ENCODE measurements at regions not wholly inside any gene's neighbourhood (a gene's known extent, or its start where the extent isn't known, plus 50 kb on each side); places are given as distances from the start of the nearest gene placed in this dataset.
A peak's percentile ranks its signal among the peaks of the same experiment; 100 is the strongest.

GRCh38 chr6:132220800-132221199 lies 180.5 kb downstream of the MOXD1 start:
- ChIA-PET CTCF (no interaction called here), POLR2A (no interaction called here)
- no peaks in the 10 kb centered on the region for H3K27me3 ChIP-seq (ENCODE audit: control insufficient read depth in 1 of 2, insufficient read depth in 2 of 2, low read length in 2 of 2)
- intact Hi-C loops (cut with DNase I, micrococcal nuclease), result no loop called here
- H3K4me1 ChIP-seq (ENCODE audit: insufficient read depth, low read length), result no peaks in the 10 kb centered on the region
- Mint-ChIP-seq H3K27me3 (peaks cover 5% of the 10 kb centered on the region), H3K27ac (no peak overlapping the region), H3K4me3 (no peak overlapping the region), H3K9me3 (peaks cover 3% of the 10 kb centered on the region), H3K36me3 (ENCODE audit: low read depth) (no peaks in the 10 kb centered on the region), H3K4me1 (ENCODE audit: low read depth) (no peaks in the 10 kb centered on the region)
- no peaks in the 10 kb centered on the region for H3K36me3 ChIP-seq (ENCODE audit: insufficient read depth, low read length)
- peaks cover 0 to 7% of the 10 kb centered on the region in 2 experiments for H3K9me3 ChIP-seq (ENCODE audit: control insufficient read depth in 1 of 2, insufficient read depth in 1 of 2, low read length in 2 of 2)
- no peak overlapping the region for H3K4me3 ChIP-seq (ENCODE audit: low read length)
- ATAC-seq (ENCODE audit: poor library complexity) (no peak), DNase-seq (no peak)
- no peak for TF ChIP-seq CTCF (IDR thresholded peaks at IDR 0.05)
- no peak overlapping the region for H3K27ac ChIP-seq (ENCODE audit: low read depth in 1 of 2, low read length in 2 of 2)

GRCh38 chr6:132219901-132220300 lies 181.4 kb downstream of the MOXD1 start:
- Histone ChIP-seq H3K9me3 (ENCODE audit: control insufficient read depth in 1 of 2, insufficient read depth in 1 of 2, low read length in 2 of 2) (no peaks in the 10 kb centered on the region), H3K36me3 (ENCODE audit: insufficient read depth, low read length) (no peaks in the 10 kb centered on the region), H3K27me3 (ENCODE audit: control insufficient read depth in 1 of 2, insufficient read depth in 2 of 2, low read length in 2 of 2) (no peaks in the 10 kb centered on the region), H3K27ac (ENCODE audit: low read depth in 1 of 2, low read length in 2 of 2) (no peak overlapping the region), H3K4me1 (ENCODE audit: insufficient read depth, low read length) (no peaks in the 10 kb centered on the region), H3K4me3 (ENCODE audit: low read length) (no peak overlapping the region)
- Mint-ChIP-seq H3K27me3 (peaks cover 7% of the 10 kb centered on the region), H3K9me3 (peaks cover 2% of the 10 kb centered on the region), H3K36me3 (ENCODE audit: low read depth) (no peaks in the 10 kb centered on the region), H3K4me1 (ENCODE audit: low read depth) (no peaks in the 10 kb centered on the region), H3K27ac (no peak overlapping the region), H3K4me3 (no peak overlapping the region)
- intact Hi-C loops (cut with DNase I, micrococcal nuclease), result no loop called here
- TF ChIP-seq CTCF (IDR thresholded peaks at IDR 0.05), result no peak
- ATAC-seq (ENCODE audit: poor library complexity) (no peak), DNase-seq (no peak)
- ChIA-PET CTCF (no interaction called here), POLR2A (no interaction called here)

- intact Hi-C loops (cut with DNase I, micrococcal nuclease), result no loop called here
- TF ChIP-seq CTCF (IDR thresholded peaks at IDR 0.05), result peak; percentile 28
- no peaks in the 10 kb centered on the region for H3K4me1 ChIP-seq (ENCODE audit: insufficient read depth, low read length)
- H3K27ac ChIP-seq (ENCODE audit: low read depth in 1 of 2, low read length in 2 of 2), result no peak overlapping the region
- peaks cover 0 to 3% of the 10 kb centered on the region in 2 experiments for H3K27me3 ChIP-seq (ENCODE audit: control insufficient read depth in 1 of 2, insufficient read depth in 2 of 2, low read length in 2 of 2)
- no peaks in the 10 kb centered on the region for H3K36me3 ChIP-seq (ENCODE audit: insufficient read depth, low read length)
- ATAC-seq (ENCODE audit: poor library complexity) (no peak), DNase-seq (peak in 1 of 14 experiments; percentile 1)
- ChIA-PET CTCF (no interaction called here), POLR2A (no interaction called here)
- Mint-ChIP-seq H3K4me3 (no peak overlapping the region), H3K36me3 (ENCODE audit: low read depth) (no peaks in the 10 kb centered on the region), H3K9me3 (no peaks in the 10 kb centered on the region), H3K27ac (no peak overlapping the region), H3K4me1 (ENCODE audit: low read depth) (no peaks in the 10 kb centered on the region), H3K27me3 (peaks cover 17% of the 10 kb centered on the region)
- H3K4me3 ChIP-seq (ENCODE audit: low read length), result no peak overlapping the region
- H3K9me3 ChIP-seq (ENCODE audit: control insufficient read depth in 1 of 2, insufficient read depth in 1 of 2, low read length in 2 of 2), result no peaks in the 10 kb centered on the region
These were observed 183.1 kb downstream of the MOXD1 start for GRCh38 chr6:132218059-132218696.
